Psoas muscle (tissue), 7 donors: ENCODE measurements at regions not wholly inside any gene's neighbourhood (a gene's known extent, or its start where the extent isn't known, plus 50 kb on each side); places are given as distances from the start of the nearest gene placed in this dataset.
A peak's percentile ranks its signal among the peaks of the same experiment; 100 is the strongest.

ENCODE experiments used
- ATAC-seq, 4 donors: fragments of 200-7000 bp; cut with Tn5 transposase; one replicate each; pipeline ENCODE4 v1.9.1; 2020; ENCODE audit warnings: moderate library complexity in 3 of 4, mild to moderate bottlenecking in 2 of 4
- DNase-seq, 2 donors: peaks; one replicate each; pipeline ENCODE4 v3.0.0-alpha.2; 2020
- H3K27ac ChIP-seq: fragments of 200-600 bp; one replicate; pipeline ENCODE4 v1.8.0; 2022
- H3K27me3 ChIP-seq, 3 donors: fragments of 200-600 bp in 1 of 3; one replicate each; pipeline versions ENCODE4 v1.6.1 to v1.8.0; 2013 to 2022; ENCODE audit warnings: low read length in 2 of 3, mild to moderate bottlenecking in 2 of 3, moderate library complexity in 1 of 3; ENCODE audit not compliant: insufficient read depth in 3 of 3
- H3K36me3 ChIP-seq, 2 donors: fragments of 200-600 bp in 1 of 2; one replicate each; pipeline versions ENCODE4 v1.6.1 to v1.8.0; 2013 to 2022; ENCODE audit warnings: low read depth in 1 of 2, mild to moderate bottlenecking in 1 of 2, moderate library complexity in 1 of 2; ENCODE audit not compliant: insufficient read depth in 1 of 2
- H3K4me1 ChIP-seq: fragments of 200-600 bp; one replicate; pipeline ENCODE4 v1.8.0; 2022
- H3K4me3 ChIP-seq: fragments of 200-600 bp; one replicate; pipeline ENCODE4 v1.8.0; 2022; ENCODE audit warnings: mild to moderate bottlenecking
- H3K9me3 ChIP-seq: fragments of 200-600 bp; one replicate; pipeline ENCODE4 v1.8.0; 2022
- WGBS, 3 donors: extraction: QIAGEN DNeasy Blood & Tissue Kit; methylation state at CpG; one replicate each; pipeline versions ENCODE4 v1.1.6 to v1.1.7; 2013; 5-methylcytosine and 5-hydroxymethylcytosine counted together
- intact Hi-C, 2 donors: fragments of 100-400 bp; cut with DNase I; formaldehyde crosslinking; loops; one replicate each; pipeline versions ENCODE4 v1.11.0 to v1.14.2; 2022
- TF ChIP-seq, protein P1 (sequence below): fragments of 200-600 bp; IDR thresholded peaks from one replicate; pipeline ENCODE4 v1.8.0; 2022; ENCODE audit warnings: antibody characterized with exemption
- donor health status: healthy with polysubstance abuse.
- donor health status: DM: no; HTN: no; CAD: no; lungs with moderate emphysema.
- donor health status: Bipolar disorder and iron deficiency.
- donor health status: healthy.
- donor health status: DM: yes; HTN: yes; CAD: no.
- donor health status: DM: no; HTN: no; CAD: no.
- donor health status: DM: yes; HTN: yes; CAD: no.

DNA sequence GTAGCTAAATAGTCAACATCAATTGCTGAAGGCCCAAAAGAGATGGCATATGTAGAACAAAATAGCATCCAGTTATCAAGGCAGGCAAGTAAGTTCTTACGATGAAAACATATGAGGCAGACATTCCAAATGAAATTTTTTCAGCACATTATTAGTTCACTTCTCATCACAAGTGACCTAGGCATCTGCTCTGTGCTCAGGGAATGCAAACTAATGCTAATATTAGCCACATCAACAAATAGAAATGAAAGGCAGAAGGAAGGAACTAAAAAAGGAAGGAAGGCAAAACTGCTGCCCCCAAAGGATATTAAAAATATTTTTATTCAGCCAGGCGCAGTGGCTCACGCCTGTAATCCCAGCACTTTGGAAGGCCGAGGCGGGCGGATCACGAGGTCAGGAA is 51.2 kb upstream of the ROCK1 start:
- 74 to 82% (median 74%) methylated on average over 7 of the region's 7 CpGs for WGBS, 3 donors
- TF ChIP-seq, protein P1, sequence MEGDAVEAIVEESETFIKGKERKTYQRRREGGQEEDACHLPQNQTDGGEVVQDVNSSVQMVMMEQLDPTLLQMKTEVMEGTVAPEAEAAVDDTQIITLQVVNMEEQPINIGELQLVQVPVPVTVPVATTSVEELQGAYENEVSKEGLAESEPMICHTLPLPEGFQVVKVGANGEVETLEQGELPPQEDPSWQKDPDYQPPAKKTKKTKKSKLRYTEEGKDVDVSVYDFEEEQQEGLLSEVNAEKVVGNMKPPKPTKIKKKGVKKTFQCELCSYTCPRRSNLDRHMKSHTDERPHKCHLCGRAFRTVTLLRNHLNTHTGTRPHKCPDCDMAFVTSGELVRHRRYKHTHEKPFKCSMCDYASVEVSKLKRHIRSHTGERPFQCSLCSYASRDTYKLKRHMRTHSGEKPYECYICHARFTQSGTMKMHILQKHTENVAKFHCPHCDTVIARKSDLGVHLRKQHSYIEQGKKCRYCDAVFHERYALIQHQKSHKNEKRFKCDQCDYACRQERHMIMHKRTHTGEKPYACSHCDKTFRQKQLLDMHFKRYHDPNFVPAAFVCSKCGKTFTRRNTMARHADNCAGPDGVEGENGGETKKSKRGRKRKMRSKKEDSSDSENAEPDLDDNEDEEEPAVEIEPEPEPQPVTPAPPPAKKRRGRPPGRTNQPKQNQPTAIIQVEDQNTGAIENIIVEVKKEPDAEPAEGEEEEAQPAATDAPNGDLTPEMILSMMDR = no peak
- intact Hi-C loops = no loop called here
- no peaks in the 10 kb centered on the region for H3K36me3 ChIP-seq
- H3K27me3 ChIP-seq = no peaks in the 10 kb centered on the region
- no peaks in the 10 kb centered on the region for H3K4me1 ChIP-seq
- no peak overlapping the region for H3K27ac ChIP-seq
- no peaks in the 10 kb centered on the region for H3K9me3 ChIP-seq
- DNase-seq = no peak
- H3K4me3 ChIP-seq = no peak overlapping the region
- no peak for ATAC-seq

DNA sequence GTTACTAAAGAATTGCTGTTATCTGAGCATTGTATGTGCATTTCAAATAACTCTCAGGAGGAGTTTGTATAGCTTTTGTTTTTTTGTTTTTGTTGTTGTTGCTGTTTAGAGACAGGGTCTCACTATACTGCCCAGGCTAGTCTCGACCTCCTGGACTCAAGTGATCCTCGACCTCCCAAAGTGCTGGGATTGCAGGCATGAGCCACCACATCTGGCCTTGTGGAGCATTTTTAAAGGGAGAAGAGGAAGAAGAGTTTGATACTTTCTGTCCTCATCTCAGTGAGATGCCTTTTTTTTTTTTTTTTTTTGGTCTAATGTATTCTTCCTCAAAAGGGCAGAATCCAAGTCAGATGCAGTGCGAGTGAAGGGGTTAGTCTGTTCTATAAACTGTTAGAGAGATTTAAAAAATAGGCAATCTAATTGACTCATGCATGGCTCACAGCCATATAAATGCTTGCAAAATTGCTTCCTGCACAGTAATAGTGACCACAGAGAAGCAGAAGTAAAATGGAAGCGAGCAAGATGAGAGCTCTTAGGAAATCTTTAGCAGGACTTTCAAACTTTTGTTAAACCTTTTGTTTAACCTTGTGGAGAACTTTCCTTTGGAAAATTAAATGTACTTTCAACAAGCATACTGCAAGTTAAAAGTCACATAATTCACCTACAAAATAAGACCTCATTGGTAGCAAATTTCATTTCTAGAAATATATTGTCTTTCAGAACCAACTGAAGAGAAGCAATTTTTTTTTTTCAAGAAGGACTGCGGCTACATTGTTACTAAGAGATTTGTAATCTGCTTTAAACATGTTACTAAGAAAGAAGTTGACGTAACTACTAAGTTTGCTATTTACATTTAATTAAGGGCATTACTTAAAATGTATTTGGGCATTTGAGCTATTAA is 52.3 kb upstream of the ROCK1 start:
- no peak overlapping the region for H3K27ac ChIP-seq
- H3K4me1 ChIP-seq = no peaks in the 10 kb centered on the region
- H3K4me3 ChIP-seq = no peak overlapping the region
- no peak for DNase-seq
- H3K9me3 ChIP-seq = no peaks in the 10 kb centered on the region
- TF ChIP-seq, protein P1 = no peak
- H3K27me3 ChIP-seq = no peaks in the 10 kb centered on the region
- no peaks in the 10 kb centered on the region for H3K36me3 ChIP-seq
- ATAC-seq = peak in 3 of 4 donors; percentile 36 to 53 (median 53)
- 65 to 75% (median 69%) methylated on average over 6 of the region's 6 CpGs for WGBS, 3 donors
- intact Hi-C loops = no loop called here

DNA sequence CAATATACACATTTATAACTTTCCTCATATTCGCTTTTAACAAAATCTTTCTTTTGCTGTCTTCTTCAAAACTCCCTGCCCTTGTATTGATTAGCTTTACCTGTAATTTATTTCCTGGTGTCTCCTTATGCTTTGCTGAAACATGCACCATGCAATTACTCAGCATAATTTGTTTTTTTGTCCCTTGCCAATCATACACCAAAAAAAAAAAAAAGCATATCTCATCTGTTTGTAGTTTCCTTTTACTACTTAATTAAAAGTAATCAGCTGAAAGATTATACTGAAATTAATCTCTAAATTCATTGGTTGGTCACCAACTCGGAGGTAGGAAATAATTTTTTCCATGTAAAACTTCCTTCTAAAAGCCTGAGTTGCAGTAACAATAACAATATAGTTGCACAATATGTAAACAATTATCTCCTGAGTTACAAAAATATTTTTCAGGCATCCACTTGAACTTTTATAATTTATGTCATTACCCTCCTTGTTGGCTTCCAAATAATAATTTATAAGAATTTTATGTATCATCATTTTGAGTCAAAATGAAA is 53.0 kb upstream of the ROCK1 start:
- Histone ChIP-seq H3K27ac (no peak overlapping the region), H3K9me3 (no peaks in the 10 kb centered on the region), H3K4me3 (no peak overlapping the region), H3K4me1 (no peaks in the 10 kb centered on the region), H3K36me3 (no peaks in the 10 kb centered on the region), H3K27me3 (no peaks in the 10 kb centered on the region)
- 73 to 78% (median 77%) methylated on average over 2 of the region's 2 CpGs for WGBS, 3 donors
- no peak for ATAC-seq
- no peak for DNase-seq
- TF ChIP-seq, protein P1 = no peak
- intact Hi-C loops = no loop called here

DNA sequence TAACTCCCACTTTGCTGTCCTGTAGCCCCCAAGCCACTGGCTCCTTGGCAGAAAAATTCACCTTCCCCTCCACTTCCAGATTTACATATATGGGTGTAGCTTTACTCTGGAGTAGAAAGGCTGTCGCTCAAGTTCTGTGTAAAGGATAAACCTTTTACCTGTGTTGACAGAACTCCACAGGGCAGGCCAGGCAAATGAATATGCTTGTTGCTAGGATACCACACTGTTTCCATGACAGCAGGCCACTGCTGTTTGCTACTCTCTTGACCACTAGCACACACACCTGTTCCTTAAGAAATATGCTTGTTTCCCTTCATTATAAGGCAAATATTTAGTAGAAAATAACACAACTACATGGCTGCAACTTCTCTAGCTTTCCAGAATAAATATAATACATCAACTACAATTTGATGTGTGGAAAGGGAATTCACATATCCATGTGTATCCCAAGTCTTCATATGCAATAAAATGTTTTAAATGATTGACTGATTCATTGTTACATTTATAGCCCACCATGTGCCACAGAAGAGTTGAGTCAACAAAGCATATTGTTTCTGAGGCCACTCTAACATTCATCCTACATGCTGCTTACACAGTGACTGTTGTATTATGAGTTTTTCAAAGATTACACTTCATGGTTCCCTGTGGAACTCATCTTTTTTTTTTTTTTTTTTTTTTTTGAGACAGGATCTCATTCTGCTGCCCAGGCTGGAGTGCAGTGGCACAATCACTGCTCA is 56.2 kb upstream of the ROCK1 start:
- Histone ChIP-seq H3K4me3 (no peak overlapping the region), H3K36me3 (no peaks in the 10 kb centered on the region), H3K4me1 (no peaks in the 10 kb centered on the region), H3K27ac (no peak overlapping the region), H3K27me3 (no peaks in the 10 kb centered on the region), H3K9me3 (no peaks in the 10 kb centered on the region)
- intact Hi-C loops = no loop called here
- TF ChIP-seq, protein P1 = no peak
- no peak for ATAC-seq
- DNase-seq = no peak
- WGBS, 3 donors = 14 to 19% (median 17%) methylated on average over 1 of the region's 1 CpG
